ENCODE measurements at regions not wholly inside any gene's neighbourhood (a gene's known extent, or its start where the extent isn't known, plus 50 kb on each side); places are given as distances from the start of the nearest gene placed in this dataset.
"Not testable (repeated sequence)": the region's sequence is repeated elsewhere in the genome, so short reads cannot be mapped to it uniquely, and the experiment has no call there.

- H3K27me3 ChIP-seq (ENCODE audit: control insufficient read depth, insufficient read depth, low read length), result no peaks in the 10 kb centered on the region
- H3K9me3 ChIP-seq (ENCODE audit: control insufficient read depth, insufficient read depth, low read length), result no peaks in the 10 kb centered on the region
- no peak for DNase-seq (ENCODE audit: low read depth in 4 of 6, low spot score in 6 of 6)
- no peaks in the 10 kb centered on the region for H3K4me1 ChIP-seq (ENCODE audit: control insufficient read depth, insufficient read depth, low read length)
- H3K36me3 ChIP-seq (ENCODE audit: control insufficient read depth, insufficient read depth, low read length), result no peaks in the 10 kb centered on the region
- no peak overlapping the region for H3K27ac ChIP-seq (ENCODE audit: low read depth, low read length)
- H3K4me3 ChIP-seq (ENCODE audit: low read depth, low read length), result no peak overlapping the region
These were observed 408.6 kb upstream of the MIR17HG start for GRCh38 chr13:90938848-90939247.

- Histone ChIP-seq H3K9me3 (ENCODE audit: control insufficient read depth, insufficient read depth, low read length) (no peaks in the 10 kb centered on the region), H3K36me3 (ENCODE audit: control insufficient read depth, insufficient read depth, low read length) (no peaks in the 10 kb centered on the region), H3K4me1 (ENCODE audit: control insufficient read depth, insufficient read depth, low read length) (no peaks in the 10 kb centered on the region), H3K27me3 (ENCODE audit: control insufficient read depth, insufficient read depth, low read length) (no peaks in the 10 kb centered on the region), H3K4me3 (ENCODE audit: low read depth, low read length) (no peak overlapping the region), H3K27ac (ENCODE audit: low read depth, low read length) (no peak overlapping the region)
- WGBS (ENCODE audit: insufficient coverage), result 48% methylated on average over 3 of the region's 4 CpGs
- DNase-seq (ENCODE audit: low read depth in 4 of 6, low spot score in 6 of 6), result peak in 1 of 6 donors; percentile 22
These were observed 403.5 kb upstream of the MIR17HG start for GRCh38 chr13:90943946-90944345.

GRCh38 chr13:90945146-90945545 is 402.3 kb upstream of the MIR17HG start:
- DNase-seq (ENCODE audit: low read depth in 4 of 6, low spot score in 6 of 6); H3K36me3 ChIP-seq (ENCODE audit: control insufficient read depth, insufficient read depth, low read length); H3K4me1 ChIP-seq (ENCODE audit: control insufficient read depth, insufficient read depth, low read length); H3K4me3 ChIP-seq (ENCODE audit: low read depth, low read length); H3K9me3 ChIP-seq (ENCODE audit: control insufficient read depth, insufficient read depth, low read length); H3K27me3 ChIP-seq (ENCODE audit: control insufficient read depth, insufficient read depth, low read length); H3K27ac ChIP-seq (ENCODE audit: low read depth, low read length): not testable (repeated sequence)
- no CpG with 5 or more reads among the region's 3 CpGs for WGBS (ENCODE audit: insufficient coverage)

- not testable (repeated sequence) for H3K4me1 ChIP-seq (ENCODE audit: control insufficient read depth, insufficient read depth, low read length); H3K9me3 ChIP-seq (ENCODE audit: control insufficient read depth, insufficient read depth, low read length); H3K4me3 ChIP-seq (ENCODE audit: low read depth, low read length); DNase-seq (ENCODE audit: low read depth in 4 of 6, low spot score in 6 of 6); H3K36me3 ChIP-seq (ENCODE audit: control insufficient read depth, insufficient read depth, low read length); H3K27me3 ChIP-seq (ENCODE audit: control insufficient read depth, insufficient read depth, low read length); H3K27ac ChIP-seq (ENCODE audit: low read depth, low read length)
- no CpG with 5 or more reads among the region's 5 CpGs for WGBS (ENCODE audit: insufficient coverage)
These were observed 401.4 kb upstream of the MIR17HG start for GRCh38 chr13:90946125-90946524.

GRCh38 chr13:90947976-90948375 is 399.5 kb upstream of the MIR17HG start:
- Histone ChIP-seq H3K9me3 (ENCODE audit: control insufficient read depth, insufficient read depth, low read length) (no peaks in the 10 kb centered on the region), H3K27me3 (ENCODE audit: control insufficient read depth, insufficient read depth, low read length) (no peaks in the 10 kb centered on the region), H3K4me1 (ENCODE audit: control insufficient read depth, insufficient read depth, low read length) (no peaks in the 10 kb centered on the region), H3K27ac (ENCODE audit: low read depth, low read length) (no peak overlapping the region), H3K36me3 (ENCODE audit: control insufficient read depth, insufficient read depth, low read length) (no peaks in the 10 kb centered on the region), H3K4me3 (ENCODE audit: low read depth, low read length) (no peak overlapping the region)
- no peak for DNase-seq (ENCODE audit: low read depth in 4 of 6, low spot score in 6 of 6)
- 79% methylated on average over 2 of the region's 2 CpGs for WGBS (ENCODE audit: insufficient coverage)

GRCh38 chr13:90950160-90950559 is 397.3 kb upstream of the MIR17HG start:
- no peaks in the 10 kb centered on the region for H3K9me3 ChIP-seq (ENCODE audit: control insufficient read depth, insufficient read depth, low read length)
- no CpG with 5 or more reads among the region's 1 CpG for WGBS (ENCODE audit: insufficient coverage)
- H3K4me3 ChIP-seq (ENCODE audit: low read depth, low read length), result no peak overlapping the region

GRCh38 chr13:90951663-90952062 is 395.8 kb upstream of the MIR17HG start:
- Histone ChIP-seq H3K4me3 (ENCODE audit: low read depth, low read length) (no peak overlapping the region), H3K27ac (ENCODE audit: low read depth, low read length) (no peak overlapping the region), H3K36me3 (ENCODE audit: control insufficient read depth, insufficient read depth, low read length) (no peaks in the 10 kb centered on the region), H3K27me3 (ENCODE audit: control insufficient read depth, insufficient read depth, low read length) (no peaks in the 10 kb centered on the region), H3K4me1 (ENCODE audit: control insufficient read depth, insufficient read depth, low read length) (no peaks in the 10 kb centered on the region), H3K9me3 (ENCODE audit: control insufficient read depth, insufficient read depth, low read length) (no peaks in the 10 kb centered on the region)
- DNase-seq (ENCODE audit: low read depth in 4 of 6, low spot score in 6 of 6), result no peak
- WGBS (ENCODE audit: insufficient coverage), result no CpG with 5 or more reads among the region's 5 CpGs

More at GRCh38 chr13:90950160-90950559, 397.3 kb upstream of the MIR17HG start:
- Histone ChIP-seq H3K27ac (ENCODE audit: low read depth, low read length) (no peak overlapping the region), H3K27me3 (ENCODE audit: control insufficient read depth, insufficient read depth, low read length) (no peaks in the 10 kb centered on the region), H3K4me1 (ENCODE audit: control insufficient read depth, insufficient read depth, low read length) (no peaks in the 10 kb centered on the region), H3K36me3 (ENCODE audit: control insufficient read depth, insufficient read depth, low read length) (no peaks in the 10 kb centered on the region)
- DNase-seq (ENCODE audit: low read depth in 4 of 6, low spot score in 6 of 6), result no peak

- no peak overlapping the region for H3K4me3 ChIP-seq (ENCODE audit: low read depth, low read length)
- WGBS (ENCODE audit: insufficient coverage), result no CpG with 5 or more reads among the region's 1 CpG
- DNase-seq (ENCODE audit: low read depth in 4 of 6, low spot score in 6 of 6), result peak in 1 of 6 donors; percentile 64
These were observed 395.2 kb upstream of the MIR17HG start for GRCh38 chr13:90952326-90952725.

GRCh38 chr13:90954605-90955195 is 392.8 kb upstream of the MIR17HG start:
- WGBS (ENCODE audit: insufficient coverage), result 80% methylated on average over 1 of the region's 2 CpGs
- Histone ChIP-seq H3K4me1 (ENCODE audit: control insufficient read depth, insufficient read depth, low read length) (no peaks in the 10 kb centered on the region), H3K9me3 (ENCODE audit: control insufficient read depth, insufficient read depth, low read length) (no peaks in the 10 kb centered on the region), H3K27me3 (ENCODE audit: control insufficient read depth, insufficient read depth, low read length) (no peaks in the 10 kb centered on the region), H3K36me3 (ENCODE audit: control insufficient read depth, insufficient read depth, low read length) (no peaks in the 10 kb centered on the region), H3K27ac (ENCODE audit: low read depth, low read length) (no peak overlapping the region), H3K4me3 (ENCODE audit: low read depth, low read length) (no peak overlapping the region)
- DNase-seq (ENCODE audit: low read depth in 4 of 6, low spot score in 6 of 6), result no peak

More at GRCh38 chr13:90952326-90952725, 395.2 kb upstream of the MIR17HG start:
- Histone ChIP-seq H3K36me3 (ENCODE audit: control insufficient read depth, insufficient read depth, low read length) (no peaks in the 10 kb centered on the region), H3K9me3 (ENCODE audit: control insufficient read depth, insufficient read depth, low read length) (no peaks in the 10 kb centered on the region), H3K27ac (ENCODE audit: low read depth, low read length) (no peak overlapping the region), H3K27me3 (ENCODE audit: control insufficient read depth, insufficient read depth, low read length) (no peaks in the 10 kb centered on the region), H3K4me1 (ENCODE audit: control insufficient read depth, insufficient read depth, low read length) (no peaks in the 10 kb centered on the region)

- H3K4me1 ChIP-seq (ENCODE audit: control insufficient read depth, insufficient read depth, low read length), result no peaks in the 10 kb centered on the region
- H3K36me3 ChIP-seq (ENCODE audit: control insufficient read depth, insufficient read depth, low read length), result no peaks in the 10 kb centered on the region
- H3K9me3 ChIP-seq (ENCODE audit: control insufficient read depth, insufficient read depth, low read length), result no peaks in the 10 kb centered on the region
- H3K27me3 ChIP-seq (ENCODE audit: control insufficient read depth, insufficient read depth, low read length), result no peaks in the 10 kb centered on the region
- no CpG with 5 or more reads among the region's 1 CpG for WGBS (ENCODE audit: insufficient coverage)
- no peak for DNase-seq (ENCODE audit: low read depth in 4 of 6, low spot score in 6 of 6)
- H3K4me3 ChIP-seq (ENCODE audit: low read depth, low read length), result no peak overlapping the region
- H3K27ac ChIP-seq (ENCODE audit: low read depth, low read length), result no peak overlapping the region
These were observed 391.5 kb upstream of the MIR17HG start for GRCh38 chr13:90956031-90956430.

Measured in spinal cord (tissue), 9 donors.